ENCODE measurements at regions not wholly inside any gene's neighbourhood (a gene's known extent, or its start where the extent isn't known, plus 50 kb on each side); places are given as distances from the start of the nearest gene placed in this dataset.

GRCh38 chr10:52627279-52627678, 145.3 kb downstream of the MBL2 start:
- TF ChIP-seq CTCF (conservative IDR thresholded peaks at IDR 0.05 in 1 of 2, IDR thresholded peaks at IDR 0.05 in 1 of 2; ENCODE audit: extremely low read depth in 1 of 2, insufficient read depth in 1 of 2, low read depth in 1 of 2, low read length in 2 of 2) (no peak), EZH2 (IDR thresholded peaks at IDR 0.05; ENCODE audit: borderline replicate concordance, low read length) (no peak)
